ENCODE measurements at regions not wholly inside any gene's neighbourhood (a gene's known extent, or its start where the extent isn't known, plus 50 kb on each side); places are given as distances from the start of the nearest gene placed in this dataset.
"Not testable (repeated sequence)": the region's sequence is repeated elsewhere in the genome, so short reads cannot be mapped to it uniquely, and the experiment has no call there.

- TF ChIP-seq, protein P1, sequence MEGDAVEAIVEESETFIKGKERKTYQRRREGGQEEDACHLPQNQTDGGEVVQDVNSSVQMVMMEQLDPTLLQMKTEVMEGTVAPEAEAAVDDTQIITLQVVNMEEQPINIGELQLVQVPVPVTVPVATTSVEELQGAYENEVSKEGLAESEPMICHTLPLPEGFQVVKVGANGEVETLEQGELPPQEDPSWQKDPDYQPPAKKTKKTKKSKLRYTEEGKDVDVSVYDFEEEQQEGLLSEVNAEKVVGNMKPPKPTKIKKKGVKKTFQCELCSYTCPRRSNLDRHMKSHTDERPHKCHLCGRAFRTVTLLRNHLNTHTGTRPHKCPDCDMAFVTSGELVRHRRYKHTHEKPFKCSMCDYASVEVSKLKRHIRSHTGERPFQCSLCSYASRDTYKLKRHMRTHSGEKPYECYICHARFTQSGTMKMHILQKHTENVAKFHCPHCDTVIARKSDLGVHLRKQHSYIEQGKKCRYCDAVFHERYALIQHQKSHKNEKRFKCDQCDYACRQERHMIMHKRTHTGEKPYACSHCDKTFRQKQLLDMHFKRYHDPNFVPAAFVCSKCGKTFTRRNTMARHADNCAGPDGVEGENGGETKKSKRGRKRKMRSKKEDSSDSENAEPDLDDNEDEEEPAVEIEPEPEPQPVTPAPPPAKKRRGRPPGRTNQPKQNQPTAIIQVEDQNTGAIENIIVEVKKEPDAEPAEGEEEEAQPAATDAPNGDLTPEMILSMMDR (conservative IDR thresholded peaks at IDR 0.05; ENCODE audit: low read depth in 2 of 2) = not testable (repeated sequence)
- TF ChIP-seq EZH2 (IDR thresholded peaks at IDR 0.05; ENCODE audit: low read depth, unreplicated experiment); CREB1 (CRISPR knock-in tag; IDR thresholded peaks at IDR 0.05; ENCODE audit: low read depth); POLR2AphosphoS5 (IDR thresholded peaks at IDR 0.05; ENCODE audit: low read depth); ZNF114 (CRISPR knock-in tag; IDR thresholded peaks at IDR 0.05): not testable (repeated sequence)
Observed at GRCh38 chr6:106806253-106806652, 168.3 kb downstream of the CD24 start.

Measured in GM23338 (cell line).